ENCODE measurements at regions not wholly inside any gene's neighbourhood (a gene's known extent, or its start where the extent isn't known, plus 50 kb on each side); places are given as distances from the start of the nearest gene placed in this dataset.

- DNase-seq (ENCODE audit: low spot score) = no peak
- no peak for TF ChIP-seq CTCF (IDR thresholded peaks at IDR 0.05; ENCODE audit: extremely low read depth, insufficient read depth, missing control alignments)
- in situ Hi-C loops (cut with MboI; ENCODE audit: low pct_unique_long_range_greater_than_20kb, low sequenced_read_pairs, unreplicated experiment) = no loop called here
These were observed 125.0 kb upstream of the MEF2A start for GRCh38 chr15:99440551-99441443.

- DNase-seq (ENCODE audit: low spot score) = no peak
- no peak for TF ChIP-seq CTCF (IDR thresholded peaks at IDR 0.05; ENCODE audit: extremely low read depth, insufficient read depth, missing control alignments)
- in situ Hi-C loops (cut with MboI; ENCODE audit: low pct_unique_long_range_greater_than_20kb, low sequenced_read_pairs, unreplicated experiment) = no loop called here
These were observed 124.4 kb upstream of the MEF2A start for GRCh38 chr15:99441444-99441800.

- no peak for TF ChIP-seq CTCF (IDR thresholded peaks at IDR 0.05; ENCODE audit: extremely low read depth, insufficient read depth, missing control alignments)
- in situ Hi-C loops (cut with MboI; ENCODE audit: low pct_unique_long_range_greater_than_20kb, low sequenced_read_pairs, unreplicated experiment) = no loop called here
- no peak for DNase-seq (ENCODE audit: low spot score)
These were observed 123.9 kb upstream of the MEF2A start for GRCh38 chr15:99441871-99442251.

GRCh38 chr15:99442252-99442897 lies 123.4 kb upstream of the MEF2A start:
- no peak for DNase-seq (ENCODE audit: low spot score)
- TF ChIP-seq CTCF (IDR thresholded peaks at IDR 0.05; ENCODE audit: extremely low read depth, insufficient read depth, missing control alignments) = no peak
- in situ Hi-C loops (cut with MboI; ENCODE audit: low pct_unique_long_range_greater_than_20kb, low sequenced_read_pairs, unreplicated experiment) = no loop called here

- no peak for TF ChIP-seq CTCF (IDR thresholded peaks at IDR 0.05; ENCODE audit: extremely low read depth, insufficient read depth, missing control alignments)
- DNase-seq (ENCODE audit: low spot score) = no peak
- in situ Hi-C loops (cut with MboI; ENCODE audit: low pct_unique_long_range_greater_than_20kb, low sequenced_read_pairs, unreplicated experiment) = no loop called here
These were observed 122.6 kb upstream of the MEF2A start for GRCh38 chr15:99443056-99443756.

- TF ChIP-seq CTCF (IDR thresholded peaks at IDR 0.05; ENCODE audit: extremely low read depth, insufficient read depth, missing control alignments) = no peak
- in situ Hi-C loops (cut with MboI; ENCODE audit: low pct_unique_long_range_greater_than_20kb, low sequenced_read_pairs, unreplicated experiment) = no loop called here
- DNase-seq (ENCODE audit: low spot score) = no peak
These were observed 121.9 kb upstream of the MEF2A start for GRCh38 chr15:99443768-99444446.

All from GM13977 (cell line).